ENCODE measurements at regions not wholly inside any gene's neighbourhood (a gene's known extent, or its start where the extent isn't known, plus 50 kb on each side); places are given as distances from the start of the nearest gene placed in this dataset.

GRCh38 chr1:118820864-118821263 is 167.3 kb downstream of the TBX15 start:
- no peaks in the 10 kb centered on the region for H3K9me3 ChIP-seq
- Mint-ChIP-seq H3K36me3 (ENCODE audit: insufficient read depth, unreplicated experiment) (no peaks in the 10 kb centered on the region), H3K9me3 (ENCODE audit: unreplicated experiment) (no peaks in the 10 kb centered on the region), H3K4me3 (ENCODE audit: unreplicated experiment) (no peak overlapping the region), H3K4me1 (ENCODE audit: low read depth, unreplicated experiment) (no peaks in the 10 kb centered on the region), H3K27me3 (ENCODE audit: insufficient read depth, unreplicated experiment) (no peaks in the 10 kb centered on the region), H3K27ac (ENCODE audit: unreplicated experiment) (no peak overlapping the region)
- no peaks in the 10 kb centered on the region for H3K36me3 ChIP-seq (ENCODE audit: control insufficient read depth, insufficient read depth, low read length)
- H3K4me1 ChIP-seq, result no peaks in the 10 kb centered on the region
- POLR2A ChIA-PET, result no interaction called here
- no TSS peak for BruUV-seq (replicated peaks)
- CTCF ChIA-PET, result no interaction called here
- no peak overlapping the region for H3K4me3 ChIP-seq (ENCODE audit: low read depth, low read length)
- no peaks in the 10 kb centered on the region for H3K27me3 ChIP-seq (replicated peaks; ENCODE audit: control insufficient read depth, insufficient read depth, low read length)
- intact Hi-C loops (cut with micrococcal nuclease; ENCODE audit: unreplicated experiment), result no loop called here
- no peak for TF ChIP-seq CTCF (IDR thresholded peaks at IDR 0.05; ENCODE audit: insufficient read depth in 1 of 2, low read depth in 1 of 2, low read length in 1 of 2, severe bottlenecking in 1 of 2, unreplicated experiment in 1 of 2)
- no peak for DNase-seq

- no peak overlapping the region for H3K4me3 Mint-ChIP-seq (ENCODE audit: unreplicated experiment)
- no peaks in the 10 kb centered on the region for H3K36me3 Mint-ChIP-seq (ENCODE audit: insufficient read depth, unreplicated experiment)
- H3K4me1 Mint-ChIP-seq (ENCODE audit: low read depth, unreplicated experiment), result no peaks in the 10 kb centered on the region
- Histone ChIP-seq H3K4me1 (no peaks in the 10 kb centered on the region), H3K9me3 (no peaks in the 10 kb centered on the region), H3K36me3 (ENCODE audit: control insufficient read depth, insufficient read depth, low read length) (no peaks in the 10 kb centered on the region), H3K27me3 (replicated peaks; ENCODE audit: control insufficient read depth, insufficient read depth, low read length) (no peaks in the 10 kb centered on the region), H3K4me3 (ENCODE audit: low read depth, low read length) (no peak overlapping the region)
- no peak for DNase-seq
- no peak overlapping the region for H3K27ac Mint-ChIP-seq (ENCODE audit: unreplicated experiment)
- intact Hi-C loops (cut with micrococcal nuclease; ENCODE audit: unreplicated experiment), result no loop called here
- ChIA-PET CTCF (no interaction called here), POLR2A (no interaction called here)
- TF ChIP-seq CTCF (IDR thresholded peaks at IDR 0.05; ENCODE audit: insufficient read depth in 1 of 2, low read depth in 1 of 2, low read length in 1 of 2, severe bottlenecking in 1 of 2, unreplicated experiment in 1 of 2), result no peak
- H3K27me3 Mint-ChIP-seq (ENCODE audit: insufficient read depth, unreplicated experiment), result no peaks in the 10 kb centered on the region
- no peaks in the 10 kb centered on the region for H3K9me3 Mint-ChIP-seq (ENCODE audit: unreplicated experiment)
- no TSS peak for BruUV-seq (replicated peaks)
Measured at GRCh38 chr1:118815909-118816308, 172.2 kb downstream of the TBX15 start.

GRCh38 chr1:118812555-118812954 is 175.6 kb downstream of the TBX15 start:
- Histone ChIP-seq H3K9me3 (no peaks in the 10 kb centered on the region), H3K4me3 (ENCODE audit: low read depth, low read length) (no peak overlapping the region), H3K4me1 (no peaks in the 10 kb centered on the region), H3K36me3 (ENCODE audit: control insufficient read depth, insufficient read depth, low read length) (no peaks in the 10 kb centered on the region), H3K27me3 (replicated peaks; ENCODE audit: control insufficient read depth, insufficient read depth, low read length) (no peaks in the 10 kb centered on the region)
- H3K4me1 Mint-ChIP-seq (ENCODE audit: low read depth, unreplicated experiment), result no peaks in the 10 kb centered on the region
- no peak for DNase-seq
- ChIA-PET CTCF (no interaction called here), POLR2A (no interaction called here)
- no peaks in the 10 kb centered on the region for H3K36me3 Mint-ChIP-seq (ENCODE audit: insufficient read depth, unreplicated experiment)
- H3K27ac Mint-ChIP-seq (ENCODE audit: unreplicated experiment), result no peak overlapping the region
- H3K4me3 Mint-ChIP-seq (ENCODE audit: unreplicated experiment), result no peak overlapping the region
- BruUV-seq (replicated peaks), result no TSS peak
- intact Hi-C loops (cut with micrococcal nuclease; ENCODE audit: unreplicated experiment), result no loop called here
- TF ChIP-seq CTCF (IDR thresholded peaks at IDR 0.05; ENCODE audit: insufficient read depth in 1 of 2, low read depth in 1 of 2, low read length in 1 of 2, severe bottlenecking in 1 of 2, unreplicated experiment in 1 of 2), result no peak
- H3K9me3 Mint-ChIP-seq (ENCODE audit: unreplicated experiment), result no peaks in the 10 kb centered on the region
- no peaks in the 10 kb centered on the region for H3K27me3 Mint-ChIP-seq (ENCODE audit: insufficient read depth, unreplicated experiment)
